Neural progenitor cell (in vitro differentiated cells): ENCODE measurements at regions not wholly inside any gene's neighbourhood (a gene's known extent, or its start where the extent isn't known, plus 50 kb on each side); places are given as distances from the start of the nearest gene placed in this dataset.

Source experiments
- DNase-seq: peaks from one replicate; pipeline ENCODE4 v3.0.0-alpha.2; 2016; ENCODE audit warnings: low spot score
- H2AFZ ChIP-seq: fragments of 200-600 bp; sonication (generic); replicated peaks from 2 replicates; pipeline ENCODE4 v1.6.1; 2016; ENCODE audit warnings: antibody characterized with exemption
- H3F3A ChIP-seq: fragments of 200-600 bp; sonication (generic); 2 replicates; pipeline ENCODE4 v1.6.1; 2016; ENCODE audit warnings: antibody characterized with exemption, low read depth
- H3K27ac ChIP-seq: fragments of 200-600 bp; sonication (generic); 2 replicates; pipeline ENCODE4 v1.5.1; 2016; ENCODE audit warnings: mild to moderate bottlenecking
- H3K27me3 ChIP-seq: fragments of 200-600 bp; sonication (generic); 2 replicates; pipeline ENCODE4 v1.6.1; 2016; ENCODE audit warnings: mild to moderate bottlenecking, moderate library complexity
- H3K36me3 ChIP-seq: fragments of 200-600 bp; sonication (generic); 2 replicates; pipeline ENCODE4 v1.5.1; 2016
- H3K4me1 ChIP-seq: fragments of 200-600 bp; sonication (generic); 2 replicates; pipeline ENCODE4 v1.6.1; 2016; ENCODE audit warnings: mixed run types
- H3K4me2 ChIP-seq: fragments of 200-600 bp; sonication (generic); 2 replicates; pipeline ENCODE4 v1.6.1; 2016
- H3K4me3 ChIP-seq: fragments of 200-600 bp; sonication (generic); 2 replicates; pipeline ENCODE4 v1.5.1; 2016
- H3K79me2 ChIP-seq: fragments of 200-600 bp; sonication (generic); 2 replicates; pipeline ENCODE4 v1.6.1; 2016; ENCODE audit warnings: low read depth
- H3K9ac ChIP-seq: fragments of 200-600 bp; sonication (generic); 2 replicates; pipeline ENCODE4 v1.6.1; 2016
- H3K9me3 ChIP-seq: fragments of 200-600 bp; sonication (generic); 2 replicates; pipeline ENCODE4 v1.5.1; 2016; ENCODE audit warnings: low read depth
- H4K20me1 ChIP-seq: fragments of 200-600 bp; sonication (generic); 2 replicates; pipeline ENCODE4 v1.6.1; 2016; ENCODE audit warnings: low read depth
- H3K27ac Mint-ChIP-seq: 3 replicates; pipeline ENCODE4 v1.8.0; 2021; ENCODE audit warnings: mixed read lengths
- H3K27me3 Mint-ChIP-seq: 2 replicates; pipeline ENCODE4 v1.8.0; 2022; ENCODE audit warnings: low read depth, mild to moderate bottlenecking, inconsistent platforms, moderate library complexity, mixed read lengths; ENCODE audit not compliant: insufficient read depth
- H3K36me3 Mint-ChIP-seq: 3 replicates; pipeline ENCODE4 v1.8.0; 2021; ENCODE audit warnings: mixed read lengths
- H3K4me1 Mint-ChIP-seq: 3 replicates; pipeline ENCODE4 v1.8.0; 2021; ENCODE audit warnings: mixed read lengths
- H3K4me3 Mint-ChIP-seq: 3 replicates; pipeline ENCODE4 v1.8.0; 2021; ENCODE audit warnings: mild to moderate bottlenecking, moderate library complexity, mixed read lengths
- H3K9me3 Mint-ChIP-seq: 3 replicates; pipeline ENCODE4 v1.8.0; 2020; ENCODE audit warnings: mixed read lengths
- CTCF ChIP-seq: fragments of 200-600 bp; sonication (generic); IDR thresholded peaks from 2 replicates; pipeline ENCODE4 v1.5.1; 2017; ENCODE audit warnings: antibody characterized with exemption, mild to moderate bottlenecking
- EZH2 ChIP-seq: fragments of 200-600 bp; sonication (generic); IDR thresholded peaks from 2 replicates; pipeline ENCODE4 v1.6.1; 2017; ENCODE audit warnings: antibody characterized with exemption, mild to moderate bottlenecking, moderate library complexity
- EZH2phosphoT487 ChIP-seq: fragments of 200-600 bp; sonication (generic); IDR thresholded peaks from 2 replicates; pipeline ENCODE4 v1.6.1; 2017; ENCODE audit warnings: antibody characterized with exemption

- Histone ChIP-seq H3K79me2 (no peaks in the 10 kb centered on the region), H3K9me3 (peaks cover 1% of the 10 kb centered on the region), H3K9ac (no peak overlapping the region), H3K4me2 (no peak overlapping the region), H4K20me1 (no peaks in the 10 kb centered on the region), H3K4me3 (no peak overlapping the region), H3K36me3 (no peaks in the 10 kb centered on the region), H3F3A (no peaks in the 10 kb centered on the region), H3K27ac (no peak overlapping the region), H3K27me3 (no peaks in the 10 kb centered on the region), H3K4me1 (peaks cover 13% of the 10 kb centered on the region), H2AFZ (no peak overlapping the region)
- H3K9me3 Mint-ChIP-seq: peaks cover 3% of the 10 kb centered on the region
- peaks cover 2% of the 10 kb centered on the region for H3K4me1 Mint-ChIP-seq
- H3K4me3 Mint-ChIP-seq: no peak overlapping the region
- peaks cover 1% of the 10 kb centered on the region for H3K27me3 Mint-ChIP-seq
- no peak for DNase-seq
- no peaks in the 10 kb centered on the region for H3K36me3 Mint-ChIP-seq
- no peak for TF ChIP-seq EZH2
- TF ChIP-seq CTCF: no peak
- no peak for TF ChIP-seq EZH2phosphoT487
- no peak overlapping the region for H3K27ac Mint-ChIP-seq
Observed at GRCh38 chr6:133183691-133184090, 57.5 kb upstream of the EYA4 start.

GRCh38 chr6:133184798-133185372 lies 56.3 kb upstream of the EYA4 start:
- peak; percentile 29 for DNase-seq
- no peak overlapping the region for H3K4me3 Mint-ChIP-seq

GRCh38 chr6:133185731-133186130 lies 55.4 kb upstream of the EYA4 start:
- no peaks in the 10 kb centered on the region for H4K20me1 ChIP-seq
- H3K4me1 Mint-ChIP-seq: peaks cover 7% of the 10 kb centered on the region
- H2AFZ ChIP-seq: no peak overlapping the region
- H3K4me3 ChIP-seq: no peak overlapping the region
- H3F3A ChIP-seq: no peaks in the 10 kb centered on the region
- H3K9ac ChIP-seq: no peak overlapping the region
- TF ChIP-seq EZH2: no peak
- no peak for TF ChIP-seq EZH2phosphoT487
- TF ChIP-seq CTCF: no peak
- H3K79me2 ChIP-seq: no peaks in the 10 kb centered on the region
- H3K27ac ChIP-seq: no peak overlapping the region
- H3K27me3 ChIP-seq: no peaks in the 10 kb centered on the region
- H3K4me1 ChIP-seq: peaks cover 20% of the 10 kb centered on the region
- no peaks in the 10 kb centered on the region for H3K9me3 Mint-ChIP-seq
- no peak overlapping the region for H3K4me2 ChIP-seq
- no peak overlapping the region for H3K27ac Mint-ChIP-seq
- H3K36me3 ChIP-seq: no peaks in the 10 kb centered on the region
- no peaks in the 10 kb centered on the region for H3K9me3 ChIP-seq
- H3K36me3 Mint-ChIP-seq: no peaks in the 10 kb centered on the region
- no peak for DNase-seq
- H3K27me3 Mint-ChIP-seq: no peaks in the 10 kb centered on the region
- no peak overlapping the region for H3K4me3 Mint-ChIP-seq

More at GRCh38 chr6:133184798-133185372, 56.3 kb upstream of the EYA4 start:
- Histone ChIP-seq H3K27ac (no peak overlapping the region), H3K36me3 (no peaks in the 10 kb centered on the region), H4K20me1 (no peaks in the 10 kb centered on the region), H3K79me2 (no peaks in the 10 kb centered on the region), H3K4me2 (no peak overlapping the region), H2AFZ (no peak overlapping the region), H3K27me3 (no peaks in the 10 kb centered on the region), H3K9ac (no peak overlapping the region), H3K4me3 (no peak overlapping the region), H3F3A (no peaks in the 10 kb centered on the region), H3K4me1 (peaks cover 20% of the 10 kb centered on the region), H3K9me3 (no peaks in the 10 kb centered on the region)
- Mint-ChIP-seq H3K27me3 (no peaks in the 10 kb centered on the region), H3K9me3 (no peaks in the 10 kb centered on the region), H3K36me3 (no peaks in the 10 kb centered on the region), H3K4me1 (peaks cover 7% of the 10 kb centered on the region), H3K27ac (no peak overlapping the region)
- TF ChIP-seq EZH2phosphoT487 (no peak), CTCF (peak; percentile 84)
